GM13976 (cell line): ENCODE measurements at regions not wholly inside any gene's neighbourhood (a gene's known extent, or its start where the extent isn't known, plus 50 kb on each side); places are given as distances from the start of the nearest gene placed in this dataset.

ENCODE experiments used
- DNase-seq: peaks from one replicate; pipeline ENCODE4 v3.0.0; 2012; ENCODE audit warnings: low spot score
- in situ Hi-C: fragments of 300-500 bp; cut with MboI; formaldehyde crosslinking; loops from one replicate; pipeline ENCODE4 v1.12.0; 2022; ENCODE audit warnings: low sequenced_read_pairs, mixed read lengths, inconsistent platforms; ENCODE audit not compliant: unreplicated experiment
- TF ChIP-seq, protein P1 (sequence below): IDR thresholded peaks from 2 replicates; pipeline ENCODE4 v1.5.1; 2012; ENCODE audit warnings: borderline replicate concordance, mild to moderate bottlenecking; ENCODE audit not compliant: insufficient read depth; ENCODE audit errors: extremely low read depth, missing control alignments, control extremely low read depth

DNA sequence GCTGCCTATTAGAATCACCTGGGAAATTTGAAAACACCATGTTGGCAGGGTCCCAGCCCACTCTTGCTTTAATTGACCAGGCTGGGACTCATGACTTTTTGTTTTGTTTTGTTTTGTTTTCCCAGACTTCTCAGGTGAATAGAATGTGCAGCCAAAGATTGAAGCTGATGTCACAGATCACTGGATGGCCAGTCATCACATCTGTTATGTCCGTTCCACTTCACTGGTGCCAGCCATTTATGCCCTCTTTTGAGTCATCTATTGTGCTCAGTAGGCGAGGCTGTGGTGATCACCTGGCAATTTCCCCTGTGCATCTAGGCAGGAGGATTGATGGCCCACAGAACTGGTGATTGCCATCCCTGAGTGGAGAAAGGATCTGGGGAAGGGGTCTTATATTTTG lies 297.3 kb downstream of the INSC start:
- no peak for DNase-seq
- TF ChIP-seq, protein P1, sequence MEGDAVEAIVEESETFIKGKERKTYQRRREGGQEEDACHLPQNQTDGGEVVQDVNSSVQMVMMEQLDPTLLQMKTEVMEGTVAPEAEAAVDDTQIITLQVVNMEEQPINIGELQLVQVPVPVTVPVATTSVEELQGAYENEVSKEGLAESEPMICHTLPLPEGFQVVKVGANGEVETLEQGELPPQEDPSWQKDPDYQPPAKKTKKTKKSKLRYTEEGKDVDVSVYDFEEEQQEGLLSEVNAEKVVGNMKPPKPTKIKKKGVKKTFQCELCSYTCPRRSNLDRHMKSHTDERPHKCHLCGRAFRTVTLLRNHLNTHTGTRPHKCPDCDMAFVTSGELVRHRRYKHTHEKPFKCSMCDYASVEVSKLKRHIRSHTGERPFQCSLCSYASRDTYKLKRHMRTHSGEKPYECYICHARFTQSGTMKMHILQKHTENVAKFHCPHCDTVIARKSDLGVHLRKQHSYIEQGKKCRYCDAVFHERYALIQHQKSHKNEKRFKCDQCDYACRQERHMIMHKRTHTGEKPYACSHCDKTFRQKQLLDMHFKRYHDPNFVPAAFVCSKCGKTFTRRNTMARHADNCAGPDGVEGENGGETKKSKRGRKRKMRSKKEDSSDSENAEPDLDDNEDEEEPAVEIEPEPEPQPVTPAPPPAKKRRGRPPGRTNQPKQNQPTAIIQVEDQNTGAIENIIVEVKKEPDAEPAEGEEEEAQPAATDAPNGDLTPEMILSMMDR = no peak
- in situ Hi-C loops = no loop called here

DNA sequence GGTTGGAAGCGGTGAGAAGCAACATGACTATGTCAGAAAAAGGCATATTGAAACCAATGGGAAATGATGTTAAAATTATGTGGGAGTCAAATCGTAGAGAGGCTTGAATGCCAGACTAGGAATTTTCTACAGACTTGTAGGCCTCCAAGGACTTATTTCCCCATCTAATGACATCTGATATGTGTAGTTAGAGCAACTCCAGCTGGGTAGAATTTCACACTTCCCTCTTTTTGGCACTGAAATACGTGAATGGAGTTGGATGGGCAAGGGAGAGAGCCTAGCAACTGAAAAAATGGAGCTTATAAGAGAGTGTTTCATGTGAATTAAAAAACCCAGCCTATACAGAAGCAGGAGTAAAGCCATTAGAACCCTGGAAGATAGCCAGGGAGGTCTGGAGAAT lies 304.2 kb downstream of the INSC start:
- in situ Hi-C loops = no loop called here
- no peak for DNase-seq
- TF ChIP-seq, protein P1 = no peak

DNA sequence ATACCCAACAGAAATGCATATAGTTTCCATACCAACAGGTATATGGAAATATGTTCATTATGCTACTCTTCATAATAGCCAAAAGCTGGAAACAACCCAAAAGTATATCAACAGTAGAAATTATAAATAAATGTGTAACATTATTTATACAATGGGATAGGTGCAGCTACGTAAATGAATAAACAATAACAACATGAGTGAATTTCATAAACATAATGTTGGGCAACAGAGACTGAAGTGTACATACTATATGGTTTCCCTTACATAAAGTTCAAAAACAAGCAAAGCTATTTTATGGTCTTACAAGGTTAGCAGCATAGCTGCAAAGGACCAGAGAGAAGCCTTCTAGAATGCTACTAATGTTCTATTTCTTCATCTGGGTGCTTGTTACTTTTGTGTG lies 305.0 kb downstream of the INSC start:
- DNase-seq = no peak
- in situ Hi-C loops = no loop called here
- TF ChIP-seq, protein P1 = no peak

DNA sequence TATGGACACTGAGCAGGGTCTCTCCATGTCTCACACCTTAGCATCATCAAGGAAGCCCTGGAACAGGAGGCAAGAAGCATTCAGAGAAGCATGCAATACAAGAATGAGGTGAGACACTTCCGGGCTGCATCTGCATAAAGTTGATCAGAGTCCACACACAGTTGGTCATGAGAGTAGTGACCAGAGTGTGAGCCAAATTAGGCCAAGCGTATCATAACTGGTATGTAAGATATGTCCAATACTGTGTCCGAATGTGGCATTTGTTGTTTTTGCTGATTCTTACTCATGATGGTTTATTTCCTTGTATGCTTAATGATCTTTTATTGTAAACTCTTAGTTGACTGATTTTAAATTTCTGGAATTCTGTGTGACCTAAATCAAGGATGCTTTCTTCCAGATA lies 315.7 kb downstream of the INSC start:
- in situ Hi-C loops = no loop called here
- no peak for DNase-seq
- TF ChIP-seq, protein P1 = no peak

DNA sequence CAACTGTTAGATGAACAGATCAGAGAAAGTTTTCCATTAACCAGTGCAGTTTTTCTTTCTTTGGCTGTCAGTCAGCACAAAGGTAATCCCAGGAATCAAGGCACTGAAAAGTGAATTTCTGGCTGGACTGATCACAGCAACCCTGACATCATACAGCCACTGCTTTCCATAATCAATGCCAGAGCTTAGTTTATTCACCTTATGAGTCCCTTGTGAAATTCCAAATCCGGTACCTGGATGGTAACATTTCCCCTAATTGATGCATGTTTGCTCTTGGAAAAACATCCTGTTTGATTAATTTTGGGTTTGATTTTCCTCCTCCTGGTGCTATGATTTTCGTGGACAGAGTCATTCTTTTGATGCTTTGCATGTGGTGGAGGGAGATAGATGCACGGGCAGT lies 319.8 kb downstream of the INSC start:
- in situ Hi-C loops = no loop called here
- no peak for DNase-seq
- TF ChIP-seq, protein P1 = no peak

DNA sequence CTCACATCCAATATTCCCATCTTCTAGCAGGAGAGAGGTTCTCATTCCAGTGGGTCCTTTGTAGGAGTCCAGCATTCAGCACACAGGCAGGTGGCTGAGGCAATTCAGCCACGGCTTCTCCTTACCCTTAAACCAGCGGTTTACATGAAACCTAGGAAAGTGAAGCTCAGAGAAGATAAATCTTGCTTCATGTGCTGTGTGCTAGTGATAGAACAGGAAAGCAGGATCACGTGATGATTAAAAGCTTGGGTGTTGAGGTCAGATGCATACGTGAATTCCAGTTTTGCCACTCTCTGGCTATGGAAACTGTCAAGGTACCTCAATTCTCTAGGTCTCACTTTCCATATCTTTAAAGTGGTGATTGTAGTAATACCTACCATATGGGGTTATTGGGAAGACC lies 331.6 kb downstream of the INSC start:
- DNase-seq = no peak
- TF ChIP-seq, protein P1 = no peak
- in situ Hi-C loops = no loop called here

DNA sequence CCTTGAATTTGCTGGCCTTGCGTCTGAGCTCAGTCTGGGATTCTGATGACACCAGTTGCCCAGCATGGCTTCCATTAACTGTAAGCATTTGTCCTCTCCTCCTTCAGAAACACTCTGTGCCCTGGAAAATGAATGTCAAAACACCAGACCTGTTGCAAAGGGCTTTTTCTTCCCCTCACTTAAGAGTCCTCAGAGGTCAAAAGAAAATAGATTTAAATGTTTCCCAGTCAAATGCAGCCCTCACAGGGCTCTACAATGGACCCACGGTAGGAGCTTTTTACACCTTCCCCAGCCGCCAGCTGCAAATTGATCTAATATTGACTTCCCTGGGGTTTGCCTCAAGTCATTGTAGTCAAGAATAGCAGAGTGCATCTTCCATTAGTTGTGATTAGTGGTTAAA lies 332.2 kb downstream of the INSC start:
- in situ Hi-C loops = no loop called here
- DNase-seq = no peak
- TF ChIP-seq, protein P1 = no peak
